ENCODE measurements at regions not wholly inside any gene's neighbourhood (a gene's known extent, or its start where the extent isn't known, plus 50 kb on each side); places are given as distances from the start of the nearest gene placed in this dataset.

- TF ChIP-seq CREB1 (IDR thresholded peaks at IDR 0.05; ENCODE audit: low read depth) (no peak), TAF1 (IDR thresholded peaks at IDR 0.05; ENCODE audit: low read depth) (no peak), YY1 (IDR thresholded peaks at IDR 0.05; ENCODE audit: low read depth) (no peak), FOXM1 (IDR thresholded peaks at IDR 0.05; ENCODE audit: borderline replicate concordance, low read depth) (no peak), ZBTB7A (IDR thresholded peaks at IDR 0.05; ENCODE audit: low read depth) (no peak), RAD21 (IDR thresholded peaks at IDR 0.05; ENCODE audit: low read depth) (no peak), EGR1 (IDR thresholded peaks at IDR 0.05) (no peak), CEBPB (IDR thresholded peaks at IDR 0.05) (no peak), NFIC (IDR thresholded peaks at IDR 0.05) (no peak)
- TF ChIP-seq, protein P1, sequence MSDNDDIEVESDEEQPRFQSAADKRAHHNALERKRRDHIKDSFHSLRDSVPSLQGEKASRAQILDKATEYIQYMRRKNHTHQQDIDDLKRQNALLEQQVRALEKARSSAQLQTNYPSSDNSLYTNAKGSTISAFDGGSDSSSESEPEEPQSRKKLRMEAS (IDR thresholded peaks at IDR 0.05): no peak
These were observed 194.0 kb upstream of the PRPS1L1 start for GRCh38 chr7:18221377-18222293.

All from Ishikawa (cell line).